Caki2 (cell line): ENCODE measurements at regions not wholly inside any gene's neighbourhood (a gene's known extent, or its start where the extent isn't known, plus 50 kb on each side); places are given as distances from the start of the nearest gene placed in this dataset.
"Not testable (repeated sequence)": the region's sequence is repeated elsewhere in the genome, so short reads cannot be mapped to it uniquely, and the experiment has no call there.

Source experiments
- DNase-seq: peaks from one replicate; pipeline ENCODE4 v3.0.0-alpha.2; 2015; ENCODE audit warnings: low read depth
- in situ Hi-C: cut with HindIII; loops from 2 replicates; pipeline ENCODE4 v1.10.0; 2016; ENCODE audit warnings: low sequenced_read_pairs, low pct_unique_long_range_greater_than_20kb, mixed read lengths

DNA sequence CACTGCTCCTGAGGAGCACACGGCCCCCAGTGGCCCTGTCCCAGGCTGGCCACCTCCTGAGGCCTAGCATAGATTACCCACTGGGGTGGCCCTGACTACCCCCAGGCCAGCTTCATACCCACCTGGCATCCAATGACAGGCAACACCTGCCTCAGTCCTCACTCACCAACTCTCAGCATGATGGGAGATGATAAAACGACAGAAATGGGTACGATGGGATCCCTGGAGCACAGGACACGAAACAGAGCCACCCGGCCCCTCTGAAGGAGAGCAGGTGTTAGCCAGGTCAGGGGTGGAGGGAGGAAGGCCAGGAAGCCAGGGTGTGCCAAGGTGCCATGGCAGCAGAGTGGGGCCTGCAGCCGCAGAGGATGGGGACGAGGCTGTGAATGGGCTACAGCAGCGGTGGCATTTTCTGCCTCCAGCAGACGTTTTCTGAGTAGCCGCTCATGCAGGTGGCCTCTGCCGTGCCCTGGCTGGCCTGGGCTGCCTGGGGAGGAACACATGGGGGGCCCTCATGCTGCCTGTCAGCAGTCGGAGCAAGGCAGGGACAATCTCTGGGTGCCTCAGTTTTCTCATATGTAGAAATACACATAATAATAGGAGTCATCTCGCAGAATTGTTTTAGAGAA lies 50.2 kb upstream of the FGF3 start:
- no peak for DNase-seq
- in situ Hi-C loops = no loop called here

DNA sequence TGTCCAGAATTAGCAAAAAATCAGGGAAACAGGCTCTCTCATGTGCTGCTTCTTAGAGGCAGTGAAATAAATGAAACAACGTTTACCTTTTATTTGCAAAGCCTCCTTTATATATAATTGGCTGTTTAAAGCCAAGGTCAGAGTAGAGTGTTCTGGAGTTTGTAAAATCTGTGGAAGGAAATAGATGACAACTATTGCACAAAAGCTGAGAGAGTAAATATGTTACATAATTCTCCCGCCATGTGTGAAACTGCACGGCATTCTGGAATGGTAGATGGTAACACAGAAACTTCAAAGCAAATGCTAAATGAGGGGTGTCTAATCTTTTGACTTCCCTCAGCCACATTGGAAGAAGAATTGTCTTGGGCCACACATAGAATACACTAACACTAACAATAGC lies 51.5 kb upstream of the FGF3 start:
- in situ Hi-C loops = no loop called here
- no peak for DNase-seq

DNA sequence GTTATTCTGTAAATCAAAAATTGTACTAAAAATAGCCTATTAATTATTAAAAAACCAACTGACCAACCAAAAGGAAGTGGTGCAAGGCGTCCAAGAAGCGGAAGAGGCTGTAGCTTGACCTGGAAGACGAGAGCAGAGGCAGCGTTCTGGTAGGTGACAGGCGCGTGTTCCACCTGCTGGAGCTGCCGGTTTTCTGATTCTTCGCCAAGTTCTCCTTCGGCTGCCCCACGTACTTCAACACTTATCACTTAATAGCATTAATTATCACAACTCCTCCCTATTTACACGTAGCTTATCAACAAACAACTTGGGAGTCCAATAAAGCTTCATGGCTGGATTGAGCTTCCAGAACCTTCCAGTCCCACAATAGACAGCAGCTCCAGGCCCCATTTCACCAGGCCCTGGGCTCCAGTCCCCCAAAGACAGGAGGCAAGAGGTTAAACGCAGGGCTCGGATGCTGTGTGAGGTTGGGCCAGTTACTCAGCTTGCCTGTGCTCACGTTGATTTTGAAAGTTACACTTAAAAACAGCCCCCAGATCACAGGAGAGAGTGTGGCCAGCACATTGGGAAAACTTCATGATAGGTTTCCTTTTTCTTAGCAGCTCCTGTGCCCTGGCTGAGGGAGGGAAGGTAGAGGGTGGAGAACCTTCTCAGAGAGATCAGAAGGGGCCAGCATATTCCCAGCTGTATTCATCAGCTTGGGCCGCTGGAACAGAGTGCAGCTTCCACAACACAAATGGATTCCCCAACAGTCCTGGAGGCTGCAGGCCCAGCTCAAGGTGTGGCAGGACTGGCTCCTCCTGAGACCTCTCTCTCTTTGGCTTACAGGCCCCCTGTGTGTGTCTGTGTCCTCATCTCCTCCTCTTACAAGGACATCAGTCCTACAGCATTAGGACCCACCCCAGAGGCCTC lies 54.2 kb upstream of the FGF3 start:
- DNase-seq = no peak
- in situ Hi-C loops = no loop called here

DNA sequence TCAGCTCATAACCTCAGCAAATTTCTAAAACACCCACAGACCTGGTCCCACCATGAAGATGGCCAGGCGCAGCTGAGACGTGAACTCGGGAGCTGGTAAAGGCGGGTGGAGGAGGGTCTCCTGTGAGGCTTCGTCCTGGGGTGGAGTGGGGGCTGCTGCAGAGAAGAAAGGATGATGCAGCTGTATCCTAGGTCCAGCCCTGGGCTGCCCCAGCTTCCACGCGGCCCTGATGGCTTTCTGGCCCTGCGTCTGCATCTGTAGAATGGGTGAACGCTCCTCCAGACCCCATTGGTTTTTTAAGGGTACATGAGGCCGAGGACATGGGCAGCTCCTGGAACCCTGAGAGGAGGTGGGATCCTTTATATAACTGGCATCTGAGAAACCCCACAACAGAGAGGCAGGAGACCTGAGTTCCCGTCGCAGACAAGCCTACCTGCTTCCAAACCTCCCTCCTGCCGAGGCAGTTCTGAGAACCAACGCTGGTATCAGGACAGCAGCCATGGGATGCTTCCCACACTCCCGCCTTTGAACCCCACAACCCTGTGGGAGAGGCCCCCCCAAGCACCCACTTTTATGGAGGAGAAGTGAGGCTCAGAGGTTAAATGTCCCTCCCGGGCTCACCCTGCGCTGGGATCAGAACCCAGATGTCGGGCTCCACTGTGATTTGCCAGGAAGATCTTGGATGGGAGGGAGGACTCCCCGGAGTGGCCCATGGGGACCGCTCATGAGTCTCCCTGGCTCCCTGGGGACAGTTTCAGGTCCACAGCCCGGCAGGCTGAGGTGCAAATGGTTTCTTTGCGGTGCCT lies 55.2 kb upstream of the FGF3 start:
- in situ Hi-C loops = no loop called here

DNA sequence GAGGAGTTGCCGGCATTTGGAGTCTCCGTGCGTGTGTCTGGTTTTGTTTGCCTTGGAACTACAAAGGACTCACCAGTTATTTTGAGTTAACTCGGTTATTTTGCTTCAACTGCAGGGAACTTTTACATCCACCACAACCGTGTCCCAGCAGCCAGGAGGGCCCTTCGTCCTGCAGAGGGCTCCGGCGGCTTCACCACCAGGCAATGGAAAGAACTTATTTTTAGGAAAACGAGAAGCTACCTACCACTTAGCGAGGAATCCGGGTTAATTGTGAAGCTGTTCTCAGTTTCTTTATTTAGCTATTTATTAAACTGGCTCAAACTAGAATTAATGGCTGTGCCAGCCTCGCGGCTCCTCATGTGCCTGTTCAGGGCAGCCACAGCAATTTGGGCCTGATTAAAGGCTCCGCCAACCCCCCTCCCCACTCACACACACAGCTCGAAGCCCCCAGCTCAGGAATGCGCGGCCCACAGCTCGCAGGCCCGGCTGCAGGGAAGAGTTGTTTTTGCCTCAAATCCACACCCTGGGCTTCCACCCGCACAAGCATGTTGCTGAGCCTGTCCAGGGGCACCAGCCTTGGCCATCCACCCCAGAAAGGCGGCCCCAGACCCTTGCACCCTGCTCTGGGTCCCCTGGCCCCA lies 55.9 kb upstream of the FGF3 start:
- in situ Hi-C loops = no loop called here
- no peak for DNase-seq

More for the DNA sequence above, 55.2 kb upstream of the FGF3 start:
- no peak for DNase-seq

- no peak for DNase-seq
- in situ Hi-C loops = no loop called here
Observed at GRCh38 chr11:69876013-69876412, 56.8 kb upstream of the FGF3 start.

- no peak for DNase-seq
Observed at GRCh38 chr11:69877235-69877634, 58.0 kb upstream of the FGF3 start.

GRCh38 chr11:69877704-69878103 lies 58.5 kb upstream of the FGF3 start:
- DNase-seq, in situ Hi-C loops: not testable (repeated sequence)

More at GRCh38 chr11:69877235-69877634, 58.0 kb upstream of the FGF3 start:
- in situ Hi-C loops = no loop called here

GRCh38 chr11:69878144-69878883 lies 59.1 kb upstream of the FGF3 start:
- in situ Hi-C loops = no loop called here
- DNase-seq = no peak

GRCh38 chr11:69878927-69879728 lies 59.9 kb upstream of the FGF3 start:
- in situ Hi-C loops = no loop called here
- DNase-seq = no peak

- no peak for DNase-seq
- in situ Hi-C loops = no loop called here
Observed at GRCh38 chr11:69879729-69880005, 60.5 kb upstream of the FGF3 start.

DNA sequence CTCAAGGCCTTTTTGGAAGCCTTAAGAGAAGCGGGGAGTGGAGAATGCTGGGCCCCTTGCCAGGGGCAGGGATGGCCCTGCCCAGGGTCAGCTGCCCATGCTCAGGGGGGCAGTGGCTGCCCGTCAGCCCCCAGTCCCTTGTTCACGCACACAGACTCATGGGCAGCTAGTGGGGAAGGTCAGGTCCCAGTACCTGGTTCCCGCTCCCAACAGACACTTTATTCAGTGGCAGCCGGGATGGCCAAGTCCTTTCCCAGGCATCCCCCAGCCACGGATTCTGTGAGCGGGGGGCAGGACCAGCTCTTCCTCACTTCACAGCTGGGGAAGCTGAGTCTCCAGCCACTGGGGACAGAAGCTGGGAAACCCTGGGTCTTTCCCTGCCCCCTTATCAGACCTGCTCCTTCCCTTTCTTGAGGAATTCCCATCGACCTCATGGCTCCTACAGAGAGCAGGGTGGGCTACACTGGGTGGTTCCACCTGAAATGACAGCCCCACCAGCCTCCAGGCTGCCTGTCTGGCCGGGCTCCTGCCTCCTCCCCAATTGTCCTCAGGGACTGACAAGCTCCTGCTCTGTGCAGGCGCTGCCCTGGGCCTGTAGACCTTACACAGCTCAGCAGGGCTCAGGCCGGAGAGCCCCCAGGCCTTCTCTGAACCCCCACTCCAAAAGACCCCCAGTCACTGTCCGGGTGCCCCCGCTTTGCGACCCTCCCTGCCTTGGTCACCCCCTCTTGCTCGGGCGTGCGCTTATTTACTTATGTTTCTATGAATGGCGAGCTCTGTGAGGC lies 61.0 kb upstream of the FGF3 start:
- in situ Hi-C loops = no loop called here
- DNase-seq = no peak

DNA sequence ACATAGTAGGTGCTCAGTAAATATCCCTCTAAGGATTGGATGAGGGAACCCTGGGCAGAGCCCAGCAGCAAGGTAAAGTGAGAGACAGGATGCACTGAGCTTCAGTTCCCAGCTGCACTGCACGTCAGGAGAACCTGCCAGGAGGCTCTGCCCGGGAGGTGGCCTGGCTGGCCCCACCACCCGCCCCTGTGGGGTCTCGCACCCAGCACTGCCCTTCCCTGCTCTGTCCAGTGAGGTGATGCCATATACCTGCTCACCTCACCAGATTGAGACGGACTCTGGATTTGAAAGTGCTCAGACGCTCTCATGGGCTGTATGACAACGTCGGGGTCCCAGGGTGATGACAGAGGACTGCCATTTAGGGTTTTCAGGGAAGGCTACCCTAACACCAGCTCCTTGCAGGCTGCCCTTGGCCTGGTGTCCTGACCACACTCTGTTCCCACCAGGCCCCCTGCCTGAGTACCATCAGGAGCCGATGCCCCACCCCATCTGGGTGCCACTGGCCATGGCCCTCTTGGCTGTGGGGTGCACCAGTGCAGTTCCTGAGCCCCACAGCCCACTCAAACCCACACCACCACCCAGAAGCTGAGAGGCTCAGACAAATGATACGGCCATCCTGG lies 61.7 kb upstream of the FGF3 start:
- in situ Hi-C loops = no loop called here
- no peak for DNase-seq

DNA sequence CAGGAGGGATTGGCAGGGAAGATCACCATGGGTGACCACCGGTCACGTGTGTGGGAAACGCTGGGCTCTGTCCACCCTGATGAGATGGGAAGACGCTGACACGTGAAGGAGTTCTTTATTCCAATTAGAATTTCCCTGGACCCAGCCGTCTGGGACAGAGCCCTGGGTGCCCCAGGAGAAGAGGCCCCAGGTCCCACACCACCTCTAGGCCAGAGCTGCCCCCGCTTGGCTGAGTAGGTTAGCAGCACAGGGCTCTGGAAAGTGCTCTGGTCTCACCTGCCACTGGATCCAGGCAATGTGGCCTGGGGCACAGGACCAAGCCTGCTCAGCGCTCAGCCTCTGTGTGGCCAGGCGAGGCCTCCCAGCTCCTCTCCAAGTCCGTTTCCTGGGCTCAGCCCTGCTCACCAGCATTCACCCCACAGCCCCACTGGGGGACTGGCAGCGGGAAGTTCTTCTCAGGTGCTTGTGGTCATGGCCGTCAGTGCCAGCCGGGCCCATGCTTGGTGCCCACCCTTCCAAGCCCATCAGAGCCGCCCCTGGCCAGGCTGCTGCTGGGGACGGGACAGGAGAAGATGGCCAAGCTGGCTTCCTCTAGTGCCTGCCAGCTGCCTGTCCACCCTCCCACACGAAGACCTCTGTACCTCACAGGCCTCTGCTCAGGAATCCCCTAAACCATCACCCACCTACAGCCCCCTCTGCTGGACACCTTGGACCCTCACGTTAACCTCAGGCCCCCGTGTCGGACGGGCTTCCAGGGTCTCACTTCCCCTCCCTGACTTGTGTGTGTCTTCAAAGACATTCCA lies 62.5 kb upstream of the FGF3 start:
- in situ Hi-C loops = no loop called here
- DNase-seq = no peak

DNA sequence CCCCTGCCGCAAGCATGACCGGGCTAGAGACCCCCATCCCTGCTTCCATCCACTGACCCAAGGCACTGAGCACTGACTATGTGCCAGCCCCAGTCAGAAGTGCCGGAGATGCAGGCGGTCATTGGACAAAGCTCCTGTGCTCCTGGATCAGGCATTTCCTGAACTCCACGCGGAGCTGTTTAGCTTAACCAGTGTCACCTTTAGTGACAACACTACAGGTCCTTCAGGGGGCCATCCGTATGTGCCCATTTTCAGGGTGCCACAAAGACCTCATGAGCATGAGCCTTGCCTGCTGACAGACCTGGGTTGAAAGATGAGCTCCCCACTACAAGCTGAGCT lies 63.0 kb upstream of the FGF3 start:
- no peak for DNase-seq
- in situ Hi-C loops = no loop called here
